SIG-M5 treated with dmso at 0.1 percent for 504 hours (cell line): ENCODE measurements at regions not wholly inside any gene's neighbourhood (a gene's known extent, or its start where the extent isn't known, plus 50 kb on each side); places are given as distances from the start of the nearest gene placed in this dataset.

Experiments
- DNase-seq: peaks from one replicate; lab custom pipeline; 2025; ENCODE audit not compliant: unreplicated experiment; lab: John Stamatoyannopoulos, UW

DNA sequence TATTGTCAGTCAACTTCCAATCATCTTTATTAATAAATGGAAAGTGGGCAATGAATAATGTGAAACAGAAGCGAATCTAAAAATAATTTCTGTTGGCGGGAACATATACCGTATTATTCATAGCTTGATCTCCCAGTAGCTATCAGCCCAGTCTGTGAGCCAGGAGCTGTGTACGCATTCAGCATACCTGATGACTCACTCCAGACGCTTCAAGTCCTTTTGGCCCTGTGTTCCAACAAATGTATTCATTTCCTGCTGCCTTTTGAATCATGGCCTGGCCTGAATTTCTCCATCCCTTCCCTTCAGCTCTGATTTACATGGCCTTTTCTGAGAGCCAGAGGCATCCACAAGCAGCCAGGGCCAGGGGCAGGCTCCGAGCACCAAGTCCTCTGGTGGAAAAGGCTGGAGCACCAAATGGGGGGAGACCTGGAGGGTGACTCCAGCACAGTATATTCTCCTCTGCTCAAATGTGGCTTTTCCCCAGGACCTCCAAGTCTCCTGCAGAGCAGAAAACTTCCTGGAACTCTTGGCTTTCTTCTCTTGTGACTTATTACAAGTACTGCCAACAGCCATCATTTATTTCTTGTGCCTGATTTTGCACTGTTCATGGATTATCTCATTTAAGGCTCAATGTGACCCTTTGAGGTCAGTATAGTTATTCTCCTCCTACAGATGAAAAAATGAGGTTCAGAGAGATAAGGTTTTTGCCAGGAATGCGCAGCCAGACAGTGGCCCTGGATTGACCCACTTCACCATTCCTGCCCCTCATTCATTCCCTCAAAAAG is 108.7 kb downstream of the EN1 start:
- no peak for DNase-seq

DNA sequence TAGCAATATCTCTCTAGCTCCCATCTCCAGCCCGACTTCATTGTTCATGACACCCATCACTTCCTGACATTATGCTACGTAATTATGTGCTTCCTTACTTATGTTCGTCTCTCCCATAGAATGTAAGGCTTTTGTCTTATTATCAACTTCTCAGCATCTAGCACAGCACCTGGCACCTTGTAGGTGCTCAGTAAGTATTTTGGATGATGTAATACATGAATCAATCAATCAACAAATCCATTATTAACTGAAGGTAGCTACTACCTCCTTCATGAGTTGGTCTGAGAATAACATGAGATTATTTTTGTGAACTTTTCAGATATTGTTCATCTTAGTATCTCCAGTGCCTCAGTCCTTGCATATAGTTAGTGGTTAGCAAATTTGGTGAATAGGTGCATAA is 109.3 kb downstream of the EN1 start:
- no peak for DNase-seq

DNA sequence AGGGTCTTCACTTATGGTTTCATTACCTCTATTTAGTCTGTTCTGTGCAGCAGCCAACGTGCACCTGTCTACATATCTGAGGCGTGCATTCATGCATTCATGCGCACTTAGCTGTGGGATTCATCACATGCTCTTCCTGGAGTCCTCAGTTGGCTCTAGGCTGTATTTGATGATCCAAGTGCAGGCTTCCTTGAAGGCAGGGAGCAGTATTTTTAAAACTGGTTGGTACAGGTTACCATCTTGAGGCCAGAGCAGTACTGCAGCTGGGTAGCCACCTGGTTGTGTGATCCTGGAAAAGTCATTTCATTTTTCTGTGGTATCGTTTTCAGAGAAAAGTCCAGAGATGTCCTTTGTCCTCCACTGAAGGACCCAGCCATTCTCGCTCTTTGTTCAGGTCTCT is 109.8 kb downstream of the EN1 start:
- DNase-seq: no peak

DNA sequence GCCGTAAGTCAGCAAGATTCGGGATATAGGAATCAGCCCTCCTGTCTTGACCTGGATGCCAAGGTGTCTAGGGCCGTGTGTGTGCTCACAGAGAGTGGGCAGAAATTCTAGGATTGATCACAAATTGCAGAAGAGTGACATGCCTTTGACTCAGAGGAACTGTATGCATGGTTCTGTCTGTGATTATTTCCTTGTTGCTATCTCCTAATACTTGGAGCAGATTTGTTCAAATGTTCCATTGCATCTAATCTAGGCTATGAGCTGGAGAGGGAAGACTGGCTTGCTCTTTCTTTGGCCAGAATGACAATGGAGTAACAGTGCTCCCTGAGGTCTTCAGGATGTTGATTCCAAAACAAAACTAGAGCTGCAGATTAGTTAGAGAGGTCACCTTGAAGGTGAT is 115.0 kb downstream of the EN1 start:
- DNase-seq: no peak

DNA sequence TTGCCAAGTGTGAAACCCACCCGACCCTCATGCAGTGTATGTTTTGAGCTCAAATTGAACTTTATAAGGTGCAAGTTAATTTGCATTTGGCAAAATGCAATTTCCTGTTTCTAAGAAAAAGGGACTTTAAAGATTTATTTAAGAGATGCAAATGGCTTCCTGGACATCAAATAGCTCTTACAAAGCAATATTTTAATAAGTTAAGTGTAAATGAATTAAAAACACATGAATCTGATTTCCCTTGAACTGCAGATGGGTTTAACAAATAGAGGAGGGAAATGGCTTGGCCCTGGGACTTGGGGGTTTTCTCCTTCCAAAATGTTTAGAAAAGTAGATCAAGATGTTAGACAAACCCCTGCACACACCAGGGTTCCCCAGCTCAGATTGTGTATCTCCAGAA is 116.0 kb downstream of the EN1 start:
- DNase-seq: no peak

DNA sequence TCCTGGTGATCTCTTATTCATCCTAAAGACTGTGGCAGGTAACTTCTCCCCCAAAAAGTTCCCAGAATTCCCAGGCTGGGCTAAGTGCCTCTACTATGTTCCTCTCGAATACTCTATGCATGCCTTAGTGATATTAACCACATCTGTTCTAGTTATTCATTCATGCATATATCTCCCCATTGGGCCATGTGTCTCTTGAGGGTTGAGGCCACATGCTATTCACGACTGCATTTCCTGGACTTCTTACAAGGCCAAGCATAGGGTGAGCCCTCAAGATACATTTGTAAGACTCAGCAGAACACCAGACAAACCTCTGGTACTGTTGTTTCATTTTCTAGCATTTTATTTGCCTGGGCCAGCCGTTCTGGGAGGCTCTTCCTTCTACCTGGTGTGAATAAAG is 117.0 kb downstream of the EN1 start:
- DNase-seq: no peak

DNA sequence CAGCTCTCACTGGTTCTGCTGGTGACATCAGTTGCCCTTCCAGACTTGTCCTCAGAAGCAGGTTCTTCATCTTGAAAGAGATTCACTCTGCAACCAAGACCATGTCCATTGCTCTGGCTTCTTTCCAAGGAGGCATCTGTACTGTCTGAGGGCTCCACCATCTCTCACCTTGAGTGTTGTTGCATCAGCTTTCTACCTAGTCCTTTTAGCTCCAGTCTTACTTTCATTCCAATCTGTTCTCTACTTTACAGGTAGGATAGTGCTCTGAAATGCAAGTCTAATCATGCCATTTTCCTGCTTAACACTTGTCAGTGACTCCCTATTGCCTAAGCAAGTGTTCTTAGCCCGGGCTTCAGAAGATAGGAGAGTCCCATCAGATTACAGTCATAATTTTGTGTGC is 117.7 kb downstream of the EN1 start:
- no peak for DNase-seq

DNA sequence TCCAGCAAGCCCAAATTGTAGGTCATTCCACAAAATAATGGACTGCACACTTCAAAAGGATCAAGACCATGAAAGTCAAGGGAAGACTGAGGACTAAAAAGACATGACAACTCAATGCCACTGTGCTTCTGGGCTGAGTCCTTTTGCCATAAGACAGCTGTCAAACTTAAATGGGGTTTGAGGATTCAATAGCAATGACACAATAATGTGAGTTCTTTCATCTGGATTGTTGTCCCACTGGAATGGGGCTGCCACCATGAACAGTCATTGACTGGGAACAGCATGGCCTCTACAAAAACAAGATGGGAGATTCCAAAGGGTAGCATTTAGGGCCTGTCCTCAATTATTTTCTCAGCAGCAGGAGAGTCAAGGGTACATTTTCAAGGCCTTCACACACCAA is 118.5 kb downstream of the EN1 start:
- no peak for DNase-seq

DNA sequence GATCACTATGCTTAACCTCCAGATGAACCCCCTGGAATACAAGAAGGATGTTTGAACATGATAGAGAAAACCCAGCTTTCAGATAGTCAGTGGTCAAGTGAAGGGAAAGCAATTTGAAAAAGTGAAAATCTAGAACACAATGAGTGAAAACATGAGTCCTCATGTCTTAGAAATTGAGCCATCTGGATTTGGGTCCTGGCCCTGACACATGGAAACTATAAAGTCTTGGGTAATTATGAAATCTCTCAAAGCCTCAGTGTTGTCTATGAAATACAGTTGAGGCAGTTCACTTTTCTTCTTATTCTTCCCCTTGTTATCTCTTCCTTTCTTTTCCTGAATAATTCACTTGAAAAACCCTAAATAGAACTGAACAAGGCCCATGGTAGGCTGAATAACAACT is 120.6 kb downstream of the EN1 start:
- DNase-seq: no peak

DNA sequence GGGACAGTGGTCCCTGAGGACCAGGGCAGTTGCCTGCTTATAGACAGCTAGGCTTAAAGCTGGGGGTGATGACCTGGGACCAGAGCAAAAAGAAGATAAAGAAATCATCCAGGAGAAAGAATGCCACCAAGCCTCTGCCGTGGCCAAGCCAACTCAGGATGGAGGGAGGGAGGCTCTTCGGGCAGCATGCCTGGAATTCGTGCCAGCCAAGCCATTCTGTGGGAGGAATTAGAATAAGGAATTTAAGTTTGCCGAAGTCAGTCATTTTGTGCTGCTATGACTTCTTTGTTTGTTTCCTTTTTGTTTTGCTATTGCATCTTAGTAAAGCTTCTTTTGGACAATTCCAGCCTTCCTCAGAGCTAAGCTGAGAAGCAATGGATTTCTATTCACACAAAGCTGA is 124.1 kb downstream of the EN1 start:
- no peak for DNase-seq

DNA sequence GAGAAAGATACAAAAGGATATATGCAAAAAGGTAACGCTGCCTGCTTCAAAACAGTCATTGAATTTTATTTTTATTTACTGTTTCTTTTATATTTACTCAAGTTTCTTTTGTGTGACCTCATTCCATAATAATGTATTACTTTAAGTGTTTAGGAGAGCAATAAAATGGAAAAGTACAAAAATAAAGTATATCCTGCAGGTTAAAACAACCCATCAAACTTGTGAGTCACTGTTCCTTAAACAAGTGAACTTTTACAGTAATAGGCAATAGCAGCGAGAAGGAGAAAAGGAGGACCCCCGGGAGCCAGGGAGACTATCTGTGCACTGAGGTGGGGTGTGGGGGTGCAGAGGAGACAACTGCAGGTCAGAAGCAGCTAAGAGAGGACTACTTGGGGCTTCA is 124.5 kb downstream of the EN1 start:
- no peak for DNase-seq

DNA sequence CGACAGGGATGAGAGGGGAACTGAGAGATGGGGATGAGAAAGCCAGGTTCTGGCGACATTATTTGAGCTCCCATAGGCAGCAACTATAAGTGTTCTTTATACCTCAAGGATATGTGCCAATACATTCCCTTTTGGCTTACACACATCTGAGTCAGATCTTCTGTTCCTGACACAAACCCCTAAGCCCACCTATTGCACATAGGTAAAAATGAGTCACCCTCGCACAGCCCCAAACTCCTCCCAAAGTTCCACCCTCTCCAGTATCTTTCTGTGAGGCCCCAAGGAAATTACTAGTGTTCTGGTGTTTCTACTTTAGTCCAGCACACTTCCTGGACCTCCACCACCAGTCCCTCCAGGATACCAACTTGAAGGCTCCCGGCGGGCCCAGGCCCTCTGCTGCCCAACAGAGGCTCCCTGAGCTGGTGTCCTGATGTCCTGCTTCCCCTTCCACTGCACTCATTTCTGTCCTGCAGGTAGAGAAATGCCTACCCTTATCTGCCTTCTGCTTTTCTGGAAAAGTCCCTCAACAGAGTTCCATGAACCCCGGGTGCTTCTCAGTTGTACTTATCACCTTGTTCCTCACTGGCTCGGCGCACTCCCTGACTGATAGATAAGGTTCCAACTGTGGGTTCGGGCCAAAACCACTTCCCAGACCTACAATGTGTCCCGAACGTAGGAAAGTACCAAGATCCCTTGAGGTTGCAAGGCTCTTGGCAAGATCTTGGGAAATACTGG is 125.5 kb downstream of the EN1 start:
- DNase-seq: no peak

DNA sequence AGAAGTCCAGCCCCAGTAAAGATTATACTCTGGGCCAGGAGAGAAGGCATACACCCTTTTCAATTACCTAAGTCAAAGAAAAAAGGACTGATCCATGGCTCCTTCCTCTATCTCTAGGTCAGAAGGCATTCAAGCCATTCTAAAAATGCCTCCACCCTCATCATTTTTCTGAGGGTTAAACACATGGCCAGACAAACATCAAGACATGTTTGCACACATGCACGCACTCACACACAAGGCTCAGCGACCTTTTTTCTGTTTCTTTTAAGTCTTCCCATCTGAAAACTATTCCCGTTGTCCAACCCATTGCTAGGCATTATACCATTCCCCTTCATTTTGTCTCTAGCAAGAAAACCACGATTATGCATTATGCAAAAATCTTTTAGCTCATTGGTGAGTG is 126.6 kb downstream of the EN1 start:
- DNase-seq: no peak

DNA sequence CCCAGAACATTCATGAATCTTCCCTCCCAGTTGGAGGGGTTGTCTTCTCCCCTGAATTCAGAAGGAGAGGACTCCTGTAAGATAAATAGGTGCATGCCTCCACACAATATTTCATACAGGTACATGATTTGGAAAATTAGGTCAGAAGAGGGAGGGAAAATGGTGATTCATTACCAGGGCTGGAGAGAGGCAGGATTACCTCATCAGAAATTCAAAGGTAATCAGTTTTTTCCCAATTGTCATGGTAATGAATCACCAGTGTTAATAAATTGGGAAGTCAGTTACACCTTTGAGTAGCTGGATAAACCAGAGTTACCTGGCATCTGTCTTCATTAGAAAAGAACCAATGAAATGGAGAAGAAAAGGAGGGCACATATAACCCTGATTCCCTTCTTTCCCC is 128.5 kb downstream of the EN1 start:
- DNase-seq: no peak

DNA sequence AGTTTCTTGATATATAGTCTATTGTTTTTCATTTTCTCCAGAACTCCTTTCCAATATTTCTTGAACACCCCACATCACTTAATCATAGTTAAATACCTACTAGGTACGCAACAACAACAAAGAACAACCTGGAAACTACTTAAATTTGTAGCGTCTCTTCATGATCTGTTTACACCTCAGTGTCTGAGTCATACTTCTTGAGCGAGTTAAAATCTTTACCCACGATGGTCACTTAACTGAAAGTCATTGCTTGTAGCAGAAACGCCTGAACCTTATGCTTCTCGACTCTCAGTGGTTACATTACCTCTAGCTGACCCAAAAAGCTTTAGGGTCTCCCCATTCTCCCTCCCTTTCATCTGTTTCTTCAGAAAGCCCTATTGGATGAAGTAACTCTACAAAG is 131.3 kb downstream of the EN1 start:
- DNase-seq: no peak

DNA sequence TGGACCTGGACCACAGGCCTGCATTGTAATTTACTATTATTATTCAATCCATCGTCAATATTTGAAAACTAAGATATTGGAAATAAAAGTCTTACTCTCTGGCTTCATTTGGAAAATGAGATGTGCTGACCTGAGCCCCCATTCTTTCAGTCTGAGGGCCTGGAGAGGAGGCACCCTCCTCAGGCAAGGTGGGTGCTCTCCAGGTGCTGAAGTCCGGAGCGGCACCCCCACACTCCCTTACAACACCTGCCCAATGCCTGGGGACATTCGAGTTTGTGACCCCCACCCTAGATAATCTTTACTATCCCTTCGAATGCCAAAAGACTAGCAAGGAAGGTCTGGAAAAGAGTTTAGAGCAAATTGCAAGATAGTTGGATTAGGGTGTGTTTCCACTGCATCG is 133.3 kb downstream of the EN1 start:
- no peak for DNase-seq

DNA sequence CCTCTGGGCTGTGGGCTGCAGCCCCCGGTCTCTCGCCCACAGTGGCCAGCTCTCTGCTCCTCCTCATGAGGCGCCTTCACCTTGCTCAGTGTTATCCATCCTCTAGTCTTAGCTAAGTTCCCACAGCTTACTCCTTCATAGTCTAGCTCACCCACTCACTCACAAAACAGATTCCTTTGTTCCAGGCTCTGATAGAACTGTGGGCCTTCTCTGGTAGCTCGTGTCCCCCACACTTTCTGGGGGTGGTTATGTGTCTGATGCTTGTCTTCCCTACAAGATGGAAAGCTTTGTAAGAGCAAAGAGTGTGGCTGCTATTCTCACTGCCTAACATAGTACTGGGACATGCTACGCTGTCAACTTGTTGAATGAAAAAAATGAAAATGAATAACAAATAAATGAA is 135.8 kb downstream of the EN1 start:
- no peak for DNase-seq

DNA sequence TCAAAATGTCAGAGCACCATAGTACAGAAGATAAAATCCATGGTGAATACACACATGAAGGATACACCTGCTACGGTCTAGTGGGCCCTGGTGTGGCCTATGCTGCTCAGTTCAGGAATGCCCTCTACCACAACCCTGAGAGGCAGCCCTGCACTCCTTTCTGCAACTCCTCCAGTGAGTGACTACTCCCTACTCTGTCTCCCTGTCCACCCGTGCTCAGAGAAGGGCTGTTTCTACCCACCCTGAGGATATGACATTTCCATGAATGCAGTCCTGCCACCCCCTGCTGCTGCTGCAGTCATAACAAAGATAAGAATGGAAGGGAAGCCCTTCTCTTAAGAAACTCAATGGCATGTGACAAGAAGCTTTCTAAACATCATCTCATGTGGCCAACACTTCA is 137.0 kb downstream of the EN1 start:
- DNase-seq: no peak

DNA sequence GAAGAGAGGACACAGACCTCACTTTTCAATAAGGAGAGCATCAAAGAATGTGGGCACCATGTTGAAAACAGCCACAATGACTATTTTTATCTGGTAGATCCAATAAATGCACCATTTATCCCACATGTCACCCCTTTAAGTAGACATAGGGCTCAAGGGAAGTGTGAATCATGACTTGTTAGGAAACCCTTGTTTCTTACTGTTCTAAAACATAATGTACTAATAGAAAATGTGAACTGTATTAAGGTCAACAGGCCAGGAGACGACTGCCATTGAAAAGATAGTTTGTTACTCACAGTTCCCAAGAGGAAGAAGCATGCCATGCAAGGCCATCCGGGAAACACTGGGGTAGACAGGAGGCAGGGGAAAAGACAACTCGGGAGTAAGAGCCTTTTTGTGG is 137.7 kb downstream of the EN1 start:
- DNase-seq: no peak

DNA sequence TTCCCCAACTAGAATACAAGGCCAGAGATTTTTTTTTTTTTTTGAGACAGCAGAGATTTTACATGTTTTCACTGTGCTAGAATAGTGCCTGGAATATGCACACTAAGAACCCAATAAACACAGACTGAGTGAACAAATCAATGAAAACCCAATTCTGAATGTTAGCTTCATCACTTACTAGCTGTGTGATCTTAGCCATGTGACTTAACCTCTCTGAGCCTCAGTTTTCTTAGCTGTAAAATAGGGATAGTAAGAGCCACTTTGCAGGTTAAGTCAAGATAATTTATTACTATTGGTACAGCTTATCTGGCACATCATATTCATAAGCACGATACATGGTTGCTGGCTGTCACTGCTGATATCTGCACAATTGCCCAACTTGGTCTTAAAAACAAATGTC is 140.6 kb downstream of the EN1 start:
- DNase-seq: no peak

DNA sequence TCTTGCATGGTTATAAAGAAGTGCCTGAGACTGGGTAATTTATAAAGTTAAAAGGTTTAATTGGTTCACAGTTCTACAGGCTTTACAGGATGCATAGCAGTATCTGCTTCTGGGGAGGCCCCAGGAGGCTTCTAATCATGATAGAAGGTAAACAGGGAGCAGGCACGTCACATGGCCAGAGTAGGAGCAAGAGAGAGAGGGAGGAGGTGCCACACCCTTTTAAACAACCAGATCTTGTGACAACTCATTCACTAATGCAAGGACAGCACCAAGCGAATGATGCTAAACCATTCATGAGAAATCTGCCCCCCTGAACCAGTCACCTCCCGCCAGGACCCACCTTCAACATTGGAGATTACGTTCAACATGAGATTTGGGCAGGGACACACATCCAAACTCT is 141.1 kb downstream of the EN1 start:
- no peak for DNase-seq

DNA sequence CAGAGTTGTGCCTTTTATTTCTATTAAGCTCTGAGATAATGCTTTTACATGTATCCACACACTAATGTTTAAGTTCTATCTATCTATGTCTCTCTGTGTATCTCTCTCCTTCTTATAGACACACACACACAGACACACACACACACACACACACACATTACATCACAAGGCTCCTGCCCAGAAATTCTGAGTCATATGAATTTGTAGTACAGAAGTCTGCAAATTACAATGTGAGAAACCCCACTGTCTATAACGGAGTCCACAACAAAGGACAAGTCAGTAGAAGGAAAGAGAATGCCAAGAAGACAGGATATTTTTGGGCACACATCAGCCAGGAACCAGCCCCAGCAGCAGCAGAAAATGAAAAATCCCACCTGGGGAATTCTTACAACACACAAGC is 142.4 kb downstream of the EN1 start:
- no peak for DNase-seq
